SK-N-MC (cell line): ENCODE measurements at regions not wholly inside any gene's neighbourhood (a gene's known extent, or its start where the extent isn't known, plus 50 kb on each side); places are given as distances from the start of the nearest gene placed in this dataset.

Experiments used
- EZH2 ChIP-seq: fragments of 200-600 bp; sonication (generic); IDR thresholded peaks from one replicate; pipeline ENCODE4 v1.6.1; 2017; ENCODE audit warnings: antibody characterized with exemption
- FOXP2 ChIP-seq: optimal IDR thresholded peaks from 2 replicates; pipeline ENCODE3; 2011; ENCODE audit warnings: mild to moderate bottlenecking, moderate library complexity; ENCODE audit not compliant: insufficient read depth; ENCODE audit errors: extremely low read length, control extremely low read depth
- POLR2AphosphoS5 ChIP-seq: IDR thresholded peaks from 2 replicates; pipeline ENCODE4 v1.6.1; 2012; ENCODE audit warnings: mild to moderate bottlenecking, low read depth, low read length, borderline replicate concordance

DNA sequence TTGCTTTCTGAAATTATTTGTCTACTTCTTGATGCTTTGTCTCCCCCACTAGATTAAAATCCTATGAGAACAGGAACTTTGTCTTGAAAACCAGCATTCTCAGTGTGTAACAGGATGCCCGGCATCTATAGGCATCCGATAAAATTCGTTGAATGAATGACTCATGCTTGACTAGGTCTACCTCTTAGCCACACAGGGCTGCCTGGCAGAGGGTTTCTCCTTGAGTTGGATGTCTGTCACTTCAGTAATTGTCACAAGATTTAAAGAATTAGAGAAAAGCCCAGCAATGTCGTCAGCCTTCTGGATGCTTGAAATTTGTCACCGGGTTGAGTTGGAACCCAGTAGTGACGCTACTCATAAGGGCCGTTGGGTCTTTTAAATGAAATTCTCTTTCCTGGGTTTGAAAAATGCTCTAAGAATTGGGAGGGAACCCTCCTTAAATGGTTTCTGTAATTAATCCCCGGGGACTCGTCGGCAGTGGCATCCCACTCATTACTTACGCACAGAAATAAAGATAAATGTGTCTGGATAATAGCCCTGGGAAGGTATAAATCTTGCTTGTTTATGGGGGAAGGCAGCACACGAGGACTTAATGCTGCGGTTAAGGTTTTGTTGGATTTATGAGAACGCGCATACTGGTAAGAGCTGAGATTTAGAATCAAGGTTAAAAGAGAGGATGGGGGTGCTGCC lies 194.1 kb downstream of the AACS start:
- TF ChIP-seq POLR2AphosphoS5 (no peak; the same call in 1 of the 2 replicates), EZH2 (no peak), FOXP2 (no peak)
